ENCODE measurements at regions not wholly inside any gene's neighbourhood (a gene's known extent, or its start where the extent isn't known, plus 50 kb on each side); places are given as distances from the start of the nearest gene placed in this dataset.

DNA sequence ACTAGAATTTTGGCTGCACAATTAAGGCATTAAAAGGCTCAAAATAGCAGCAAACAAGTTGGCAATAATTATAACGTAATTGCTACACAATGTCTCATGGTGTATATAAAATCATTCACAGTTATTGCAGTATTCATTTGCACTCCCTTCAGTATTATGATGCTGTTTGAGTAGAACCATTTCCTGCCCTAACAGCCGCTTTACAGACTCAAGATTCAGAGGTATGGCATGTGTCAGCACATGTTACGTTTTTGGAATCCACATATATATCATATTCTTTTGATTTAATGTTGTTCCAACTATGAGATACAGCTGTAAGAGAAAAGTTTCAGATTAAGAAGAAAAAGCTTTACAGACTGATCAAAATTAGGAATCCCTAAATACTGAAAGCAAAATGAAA lies 56.3 kb upstream of the NCKAP5 start:
- Histone ChIP-seq H3K4me2 (ENCODE audit: low read length) (no peak overlapping the region), H3K4me3 (ENCODE audit: low read length) (no peak overlapping the region), H2AFZ (ENCODE audit: low read depth, low read length) (no peak overlapping the region), H3K9me2 (ENCODE audit: insufficient read depth, low read length) (no peaks in the 10 kb centered on the region), H3K9me3 (ENCODE audit: low read length) (no peaks in the 10 kb centered on the region), H3K79me2 (replicated peaks; ENCODE audit: insufficient read depth, low read length) (no peaks in the 10 kb centered on the region), H3K9ac (ENCODE audit: low read length) (no peak overlapping the region), H3K36me3 (ENCODE audit: insufficient read depth, low read length) (no peaks in the 10 kb centered on the region), H3K27ac (ENCODE audit: low read length) (no peak overlapping the region), H3F3A (ENCODE audit: insufficient read depth, low read length, poor library complexity, severe bottlenecking) (no peaks in the 10 kb centered on the region), H4K20me1 (ENCODE audit: insufficient read depth) (no peaks in the 10 kb centered on the region), H3K27me3 (ENCODE audit: insufficient read depth, low read depth, low read length) (no peaks in the 10 kb centered on the region)
- TF ChIP-seq SMC3 (conservative IDR thresholded peaks at IDR 0.05; ENCODE audit: poor library complexity) = no peak
- no peak for TF ChIP-seq EZH2 (IDR thresholded peaks at IDR 0.05; ENCODE audit: borderline replicate concordance, insufficient read depth, low read length, poor library complexity, severe bottlenecking)

DNA sequence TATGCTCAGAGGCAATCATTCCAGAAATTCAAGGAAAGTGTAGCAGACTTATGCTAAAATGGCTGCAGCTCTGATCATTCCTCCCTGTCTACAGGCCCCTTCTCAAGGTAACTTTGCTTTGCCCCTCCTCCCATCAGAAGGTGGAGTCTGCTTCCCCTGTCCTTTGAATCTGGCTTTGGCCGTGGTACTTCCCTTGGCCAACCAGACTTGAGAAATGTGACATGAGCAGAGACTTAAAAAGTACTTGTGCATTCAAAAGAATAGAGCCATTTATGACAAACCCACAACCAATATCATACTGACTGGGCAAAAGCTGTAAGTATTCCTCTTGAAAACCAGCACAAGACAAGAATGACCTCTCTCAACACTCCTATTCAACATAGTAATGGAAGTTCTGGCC lies 59.5 kb upstream of the NCKAP5 start:
- no peaks in the 10 kb centered on the region for H3K27me3 ChIP-seq (ENCODE audit: insufficient read depth, low read depth, low read length)
- H2AFZ ChIP-seq (ENCODE audit: low read depth, low read length) = no peak overlapping the region
- H3K79me2 ChIP-seq (replicated peaks; ENCODE audit: insufficient read depth, low read length) = no peaks in the 10 kb centered on the region
- no peaks in the 10 kb centered on the region for H3K9me3 ChIP-seq (ENCODE audit: low read length)
- no peaks in the 10 kb centered on the region for H3F3A ChIP-seq (ENCODE audit: insufficient read depth, low read length, poor library complexity, severe bottlenecking)
- no peak overlapping the region for H3K4me3 ChIP-seq (ENCODE audit: low read length)
- H3K9me2 ChIP-seq (ENCODE audit: insufficient read depth, low read length) = no peaks in the 10 kb centered on the region
- TF ChIP-seq, protein P1, sequence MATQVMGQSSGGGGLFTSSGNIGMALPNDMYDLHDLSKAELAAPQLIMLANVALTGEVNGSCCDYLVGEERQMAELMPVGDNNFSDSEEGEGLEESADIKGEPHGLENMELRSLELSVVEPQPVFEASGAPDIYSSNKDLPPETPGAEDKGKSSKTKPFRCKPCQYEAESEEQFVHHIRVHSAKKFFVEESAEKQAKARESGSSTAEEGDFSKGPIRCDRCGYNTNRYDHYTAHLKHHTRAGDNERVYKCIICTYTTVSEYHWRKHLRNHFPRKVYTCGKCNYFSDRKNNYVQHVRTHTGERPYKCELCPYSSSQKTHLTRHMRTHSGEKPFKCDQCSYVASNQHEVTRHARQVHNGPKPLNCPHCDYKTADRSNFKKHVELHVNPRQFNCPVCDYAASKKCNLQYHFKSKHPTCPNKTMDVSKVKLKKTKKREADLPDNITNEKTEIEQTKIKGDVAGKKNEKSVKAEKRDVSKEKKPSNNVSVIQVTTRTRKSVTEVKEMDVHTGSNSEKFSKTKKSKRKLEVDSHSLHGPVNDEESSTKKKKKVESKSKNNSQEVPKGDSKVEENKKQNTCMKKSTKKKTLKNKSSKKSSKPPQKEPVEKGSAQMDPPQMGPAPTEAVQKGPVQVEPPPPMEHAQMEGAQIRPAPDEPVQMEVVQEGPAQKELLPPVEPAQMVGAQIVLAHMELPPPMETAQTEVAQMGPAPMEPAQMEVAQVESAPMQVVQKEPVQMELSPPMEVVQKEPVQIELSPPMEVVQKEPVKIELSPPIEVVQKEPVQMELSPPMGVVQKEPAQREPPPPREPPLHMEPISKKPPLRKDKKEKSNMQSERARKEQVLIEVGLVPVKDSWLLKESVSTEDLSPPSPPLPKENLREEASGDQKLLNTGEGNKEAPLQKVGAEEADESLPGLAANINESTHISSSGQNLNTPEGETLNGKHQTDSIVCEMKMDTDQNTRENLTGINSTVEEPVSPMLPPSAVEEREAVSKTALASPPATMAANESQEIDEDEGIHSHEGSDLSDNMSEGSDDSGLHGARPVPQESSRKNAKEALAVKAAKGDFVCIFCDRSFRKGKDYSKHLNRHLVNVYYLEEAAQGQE (IDR thresholded peaks at IDR 0.05; ENCODE audit: borderline replicate concordance) = no peak
- TF ChIP-seq MXI1 (conservative IDR thresholded peaks at IDR 0.05; ENCODE audit: poor library complexity, severe bottlenecking) (no peak), EZH2 (IDR thresholded peaks at IDR 0.05; ENCODE audit: borderline replicate concordance, insufficient read depth, low read length, poor library complexity, severe bottlenecking) (no peak), RAD21 (conservative IDR thresholded peaks at IDR 0.05) (no peak), EP300 (conservative IDR thresholded peaks at IDR 0.05; ENCODE audit: poor library complexity, severe bottlenecking) (no peak), POLR2AphosphoS5 (IDR thresholded peaks at IDR 0.05) (no peak), TAF1 (IDR thresholded peaks at IDR 0.05; ENCODE audit: low read depth) (no peak), SMC3 (conservative IDR thresholded peaks at IDR 0.05; ENCODE audit: poor library complexity) (no peak), CTCF (IDR thresholded peaks at IDR 0.05; ENCODE audit: poor library complexity, severe bottlenecking) (no peak)
- H3K36me3 ChIP-seq (ENCODE audit: insufficient read depth, low read length) = no peaks in the 10 kb centered on the region
- H3K27ac ChIP-seq (ENCODE audit: low read length) = no peak overlapping the region
- no peaks in the 10 kb centered on the region for H4K20me1 ChIP-seq (ENCODE audit: insufficient read depth)
- H3K9ac ChIP-seq (ENCODE audit: low read length) = no peak overlapping the region
- no peak overlapping the region for H3K4me2 ChIP-seq (ENCODE audit: low read length)

DNA sequence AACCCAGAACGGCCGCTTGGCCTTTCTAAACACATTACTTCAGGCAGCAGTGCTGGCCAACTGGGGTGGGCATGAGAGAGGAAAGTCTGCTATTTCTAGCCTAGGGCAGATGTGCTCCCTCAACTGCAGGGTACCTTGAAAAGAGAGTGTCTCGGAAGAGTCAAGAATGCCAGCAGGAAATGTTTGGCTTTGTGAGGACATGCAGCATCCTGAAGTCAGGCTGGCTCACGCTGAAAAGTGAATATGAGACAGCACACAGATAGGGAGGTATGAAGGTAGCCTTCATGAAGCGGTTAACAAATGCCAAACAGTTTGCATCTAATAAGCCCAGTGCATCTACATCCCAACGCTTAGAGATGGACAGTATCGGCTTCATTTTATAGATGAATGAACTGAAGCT lies 65.0 kb upstream of the NCKAP5 start:
- Histone ChIP-seq H3K4me3 (ENCODE audit: low read length) (no peak overlapping the region), H3K9me2 (ENCODE audit: insufficient read depth, low read length) (no peaks in the 10 kb centered on the region), H3K4me2 (ENCODE audit: low read length) (no peak overlapping the region), H2AFZ (ENCODE audit: low read depth, low read length) (no peak overlapping the region), H3K79me2 (replicated peaks; ENCODE audit: insufficient read depth, low read length) (no peaks in the 10 kb centered on the region), H4K20me1 (ENCODE audit: insufficient read depth) (no peaks in the 10 kb centered on the region), H3F3A (ENCODE audit: insufficient read depth, low read length, poor library complexity, severe bottlenecking) (no peaks in the 10 kb centered on the region), H3K9me3 (ENCODE audit: low read length) (no peaks in the 10 kb centered on the region), H3K9ac (ENCODE audit: low read length) (no peak overlapping the region), H3K27me3 (ENCODE audit: insufficient read depth, low read depth, low read length) (no peaks in the 10 kb centered on the region), H3K27ac (ENCODE audit: low read length) (no peak overlapping the region), H3K36me3 (ENCODE audit: insufficient read depth, low read length) (no peaks in the 10 kb centered on the region)
- no peak for TF ChIP-seq RAD21 (conservative IDR thresholded peaks at IDR 0.05)
- TF ChIP-seq, protein P1 (IDR thresholded peaks at IDR 0.05; ENCODE audit: borderline replicate concordance) = no peak
